Dermis blood vessel endothelial cell (primary cell): ENCODE measurements at regions not wholly inside any gene's neighbourhood (a gene's known extent, or its start where the extent isn't known, plus 50 kb on each side); places are given as distances from the start of the nearest gene placed in this dataset.
"Not testable (repeated sequence)": the region's sequence is repeated elsewhere in the genome, so short reads cannot be mapped to it uniquely, and the experiment has no call there.

Experiments
- DNase-seq: peaks from one replicate; pipeline ENCODE4 v3.0.0; 2010

GRCh38 chr10:44749151-44749550, 162.0 kb upstream of the TMEM72 start:
- DNase-seq: no peak

- DNase-seq: peak; percentile 79
Observed at GRCh38 chr10:44752451-44753441, 158.4 kb upstream of the TMEM72 start.

- DNase-seq: not testable (repeated sequence)
Observed at GRCh38 chr10:44754355-44754754, 156.8 kb upstream of the TMEM72 start.

- DNase-seq: no peak
Observed at GRCh38 chr10:44755481-44755880, 155.7 kb upstream of the TMEM72 start.

GRCh38 chr10:44756216-44756615, 154.9 kb upstream of the TMEM72 start:
- peak; percentile 28 for DNase-seq

GRCh38 chr10:44757551-44758205, 153.5 kb upstream of the TMEM72 start:
- no peak for DNase-seq

- DNase-seq: no peak
Observed at GRCh38 chr10:44759122-44759521, 152.0 kb upstream of the TMEM72 start.

GRCh38 chr10:44760513-44760912, 150.6 kb upstream of the TMEM72 start:
- no peak for DNase-seq

- no peak for DNase-seq
Observed at GRCh38 chr10:44761076-44761475, 150.1 kb upstream of the TMEM72 start.

- no peak for DNase-seq
Observed at GRCh38 chr10:44763331-44763730, 147.8 kb upstream of the TMEM72 start.

- DNase-seq: no peak
Observed at GRCh38 chr10:44765299-44765698, 145.8 kb upstream of the TMEM72 start.

- DNase-seq: no peak
Observed at GRCh38 chr10:44766631-44767030, 144.5 kb upstream of the TMEM72 start.

- DNase-seq: no peak
Observed at GRCh38 chr10:44769450-44769849, 141.7 kb upstream of the TMEM72 start.

GRCh38 chr10:44771233-44771995, 139.7 kb upstream of the TMEM72 start:
- DNase-seq: no peak

GRCh38 chr10:44773565-44773964, 137.6 kb upstream of the TMEM72 start:
- no peak for DNase-seq

GRCh38 chr10:44774676-44775401, 136.3 kb upstream of the TMEM72 start:
- DNase-seq: no peak

GRCh38 chr10:44775402-44775741, 135.8 kb upstream of the TMEM72 start:
- DNase-seq: no peak

- DNase-seq: no peak
Observed at GRCh38 chr10:44776181-44776580, 135.0 kb upstream of the TMEM72 start.

GRCh38 chr10:44779511-44779910, 131.6 kb upstream of the TMEM72 start:
- DNase-seq: no peak

GRCh38 chr10:44780426-44780825, 130.7 kb upstream of the TMEM72 start:
- DNase-seq: no peak

GRCh38 chr10:44781131-44781530, 130.0 kb upstream of the TMEM72 start:
- DNase-seq: no peak

GRCh38 chr10:44786286-44786850, 124.8 kb upstream of the TMEM72 start:
- DNase-seq: no peak
